ENCODE measurements at regions not wholly inside any gene's neighbourhood (a gene's known extent, or its start where the extent isn't known, plus 50 kb on each side); places are given as distances from the start of the nearest gene placed in this dataset.

- no peaks in the 10 kb centered on the region for H3K4me1 ChIP-seq (ENCODE audit: control insufficient read depth in 2 of 2, insufficient read depth in 2 of 2, low read length in 1 of 2)
- no peaks in the 10 kb centered on the region for H3K36me3 ChIP-seq (ENCODE audit: control insufficient read depth in 2 of 2, insufficient read depth in 2 of 2, low read length in 1 of 2)
- 84 to 86% methylated on average over 5 of the region's 5 CpGs for WGBS, 2 donors
- H3K9me3 ChIP-seq (ENCODE audit: control insufficient read depth in 2 of 2, insufficient read depth in 1 of 2, low read depth in 1 of 2, low read length in 1 of 2) = peaks cover 0 to 2% of the 10 kb centered on the region in 2 donors
- no peak overlapping the region for H3K4me3 ChIP-seq (ENCODE audit: low read depth in 1 of 2, low read length in 2 of 2)
- H3K27me3 ChIP-seq (ENCODE audit: control insufficient read depth in 1 of 2, insufficient read depth in 2 of 2, low read length in 2 of 2) = no peaks in the 10 kb centered on the region
- H3K27ac ChIP-seq (ENCODE audit: low read depth in 2 of 2, low read length in 1 of 2) = no peak overlapping the region
Observed at GRCh38 chr18:75927791-75928190, 500.3 kb upstream of the SMIM21 start.

GRCh38 chr18:75926811-75927210 lies 499.3 kb upstream of the SMIM21 start:
- no peaks in the 10 kb centered on the region for H3K4me1 ChIP-seq (ENCODE audit: control insufficient read depth in 2 of 2, insufficient read depth in 2 of 2, low read length in 1 of 2)

GRCh38 chr18:75923169-75923568 lies 495.7 kb upstream of the SMIM21 start:
- Histone ChIP-seq H3K9me3 (ENCODE audit: control insufficient read depth in 2 of 2, insufficient read depth in 1 of 2, low read depth in 1 of 2, low read length in 1 of 2) (peaks cover 0 to 2% of the 10 kb centered on the region in 2 donors), H3K4me1 (ENCODE audit: control insufficient read depth in 2 of 2, insufficient read depth in 2 of 2, low read length in 1 of 2) (no peaks in the 10 kb centered on the region), H3K36me3 (ENCODE audit: control insufficient read depth in 2 of 2, insufficient read depth in 2 of 2, low read length in 1 of 2) (no peaks in the 10 kb centered on the region), H3K27me3 (ENCODE audit: control insufficient read depth in 1 of 2, insufficient read depth in 2 of 2, low read length in 2 of 2) (no peaks in the 10 kb centered on the region), H3K27ac (ENCODE audit: low read depth in 2 of 2, low read length in 1 of 2) (no peak overlapping the region), H3K4me3 (ENCODE audit: low read depth in 1 of 2, low read length in 2 of 2) (no peak overlapping the region)
- whole genome bisulfite sequencing, 2 donors = 13 to 34% methylated on average over 4 of the region's 4 CpGs

More at GRCh38 chr18:75926811-75927210, 499.3 kb upstream of the SMIM21 start:
- no peak overlapping the region for H3K4me3 ChIP-seq (ENCODE audit: low read depth in 1 of 2, low read length in 2 of 2)
- H3K27ac ChIP-seq (ENCODE audit: low read depth in 2 of 2, low read length in 1 of 2) = no peak overlapping the region
- H3K36me3 ChIP-seq (ENCODE audit: control insufficient read depth in 2 of 2, insufficient read depth in 2 of 2, low read length in 1 of 2) = no peaks in the 10 kb centered on the region
- peaks cover 0 to 2% of the 10 kb centered on the region in 2 donors for H3K9me3 ChIP-seq (ENCODE audit: control insufficient read depth in 2 of 2, insufficient read depth in 1 of 2, low read depth in 1 of 2, low read length in 1 of 2)
- no peaks in the 10 kb centered on the region for H3K27me3 ChIP-seq (ENCODE audit: control insufficient read depth in 1 of 2, insufficient read depth in 2 of 2, low read length in 2 of 2)
- 66 to 79% methylated on average over 6 of the region's 6 CpGs for WGBS, 2 donors

GRCh38 chr18:75916624-75916982 lies 489.1 kb upstream of the SMIM21 start:
- Histone ChIP-seq H3K27me3 (ENCODE audit: control insufficient read depth in 1 of 2, insufficient read depth in 2 of 2, low read length in 2 of 2) (peaks cover 0 to 2% of the 10 kb centered on the region in 2 donors), H3K4me3 (ENCODE audit: low read depth in 1 of 2, low read length in 2 of 2) (peak overlapping the region; percentile 41 to 42), H3K9me3 (ENCODE audit: control insufficient read depth in 2 of 2, insufficient read depth in 1 of 2, low read depth in 1 of 2, low read length in 1 of 2) (no peaks in the 10 kb centered on the region), H3K36me3 (ENCODE audit: control insufficient read depth in 2 of 2, insufficient read depth in 2 of 2, low read length in 1 of 2) (no peaks in the 10 kb centered on the region), H3K4me1 (ENCODE audit: control insufficient read depth in 2 of 2, insufficient read depth in 2 of 2, low read length in 1 of 2) (peaks cover 0 to 8% of the 10 kb centered on the region in 2 donors), H3K27ac (ENCODE audit: low read depth in 2 of 2, low read length in 1 of 2) (no peak overlapping the region)
- WGBS, 2 donors = 24 to 43% methylated on average over 18 of the region's 18 CpGs

GRCh38 chr18:75915941-75916623 lies 488.6 kb upstream of the SMIM21 start:
- Histone ChIP-seq H3K4me1 (ENCODE audit: control insufficient read depth in 2 of 2, insufficient read depth in 2 of 2, low read length in 1 of 2) (peaks cover 0 to 8% of the 10 kb centered on the region in 2 donors), H3K27ac (ENCODE audit: low read depth in 2 of 2, low read length in 1 of 2) (no peak overlapping the region), H3K36me3 (ENCODE audit: control insufficient read depth in 2 of 2, insufficient read depth in 2 of 2, low read length in 1 of 2) (no peaks in the 10 kb centered on the region), H3K4me3 (ENCODE audit: low read depth in 1 of 2, low read length in 2 of 2) (peak overlapping the region; percentile 41 to 42), H3K9me3 (ENCODE audit: control insufficient read depth in 2 of 2, insufficient read depth in 1 of 2, low read depth in 1 of 2, low read length in 1 of 2) (no peaks in the 10 kb centered on the region), H3K27me3 (ENCODE audit: control insufficient read depth in 1 of 2, insufficient read depth in 2 of 2, low read length in 2 of 2) (peaks cover 0 to 2% of the 10 kb centered on the region in 2 donors)
- 5% methylated on average over 77 of the region's 77 CpGs for WGBS, 2 donors

GRCh38 chr18:75912829-75913228 lies 485.3 kb upstream of the SMIM21 start:
- H3K4me1 ChIP-seq (ENCODE audit: control insufficient read depth in 2 of 2, insufficient read depth in 2 of 2, low read length in 1 of 2) = peaks cover 0 to 8% of the 10 kb centered on the region in 2 donors
- H3K27me3 ChIP-seq (ENCODE audit: control insufficient read depth in 1 of 2, insufficient read depth in 2 of 2, low read length in 2 of 2) = peaks cover 0 to 2% of the 10 kb centered on the region in 2 donors
- no peaks in the 10 kb centered on the region for H3K36me3 ChIP-seq (ENCODE audit: control insufficient read depth in 2 of 2, insufficient read depth in 2 of 2, low read length in 1 of 2)
- H3K4me3 ChIP-seq (ENCODE audit: low read depth in 1 of 2, low read length in 2 of 2) = no peak overlapping the region
- H3K27ac ChIP-seq (ENCODE audit: low read depth in 2 of 2, low read length in 1 of 2) = no peak overlapping the region
- 33 to 42% methylated on average over 2 of the region's 2 CpGs for WGBS, 2 donors
- H3K9me3 ChIP-seq (ENCODE audit: control insufficient read depth in 2 of 2, insufficient read depth in 1 of 2, low read depth in 1 of 2, low read length in 1 of 2) = no peaks in the 10 kb centered on the region

- WGBS, 2 donors = 95 to 98% methylated on average over 15 of the region's 15 CpGs
- Histone ChIP-seq H3K27me3 (ENCODE audit: control insufficient read depth in 1 of 2, insufficient read depth in 2 of 2, low read length in 2 of 2) (no peaks in the 10 kb centered on the region), H3K36me3 (ENCODE audit: control insufficient read depth in 2 of 2, insufficient read depth in 2 of 2, low read length in 1 of 2) (no peaks in the 10 kb centered on the region)
Observed at GRCh38 chr18:75904416-75904815, 476.9 kb upstream of the SMIM21 start.

GRCh38 chr18:75898651-75899050 lies 471.1 kb upstream of the SMIM21 start:
- Histone ChIP-seq H3K4me3 (ENCODE audit: low read depth in 1 of 2, low read length in 2 of 2) (no peak overlapping the region), H3K36me3 (ENCODE audit: control insufficient read depth in 2 of 2, insufficient read depth in 2 of 2, low read length in 1 of 2) (no peaks in the 10 kb centered on the region), H3K4me1 (ENCODE audit: control insufficient read depth in 2 of 2, insufficient read depth in 2 of 2, low read length in 1 of 2) (no peaks in the 10 kb centered on the region), H3K27me3 (ENCODE audit: control insufficient read depth in 1 of 2, insufficient read depth in 2 of 2, low read length in 2 of 2) (no peaks in the 10 kb centered on the region), H3K27ac (ENCODE audit: low read depth in 2 of 2, low read length in 1 of 2) (no peak overlapping the region), H3K9me3 (ENCODE audit: control insufficient read depth in 2 of 2, insufficient read depth in 1 of 2, low read depth in 1 of 2, low read length in 1 of 2) (no peaks in the 10 kb centered on the region)
- 59 to 68% methylated on average over 4 of the region's 4 CpGs for whole genome bisulfite sequencing, 2 donors

More at GRCh38 chr18:75904416-75904815, 476.9 kb upstream of the SMIM21 start:
- no peak overlapping the region for H3K4me3 ChIP-seq (ENCODE audit: low read depth in 1 of 2, low read length in 2 of 2)
- H3K27ac ChIP-seq (ENCODE audit: low read depth in 2 of 2, low read length in 1 of 2) = no peak overlapping the region
- H3K4me1 ChIP-seq (ENCODE audit: control insufficient read depth in 2 of 2, insufficient read depth in 2 of 2, low read length in 1 of 2) = no peaks in the 10 kb centered on the region
- H3K9me3 ChIP-seq (ENCODE audit: control insufficient read depth in 2 of 2, insufficient read depth in 1 of 2, low read depth in 1 of 2, low read length in 1 of 2) = no peaks in the 10 kb centered on the region

- no peaks in the 10 kb centered on the region for H3K27me3 ChIP-seq (ENCODE audit: control insufficient read depth in 1 of 2, insufficient read depth in 2 of 2, low read length in 2 of 2)
- WGBS, 2 donors = 87 to 89% methylated on average over 7 of the region's 7 CpGs
- no peaks in the 10 kb centered on the region for H3K36me3 ChIP-seq (ENCODE audit: control insufficient read depth in 2 of 2, insufficient read depth in 2 of 2, low read length in 1 of 2)
- no peaks in the 10 kb centered on the region for H3K4me1 ChIP-seq (ENCODE audit: control insufficient read depth in 2 of 2, insufficient read depth in 2 of 2, low read length in 1 of 2)
- H3K4me3 ChIP-seq (ENCODE audit: low read depth in 1 of 2, low read length in 2 of 2) = no peak overlapping the region
- no peaks in the 10 kb centered on the region for H3K9me3 ChIP-seq (ENCODE audit: control insufficient read depth in 2 of 2, insufficient read depth in 1 of 2, low read depth in 1 of 2, low read length in 1 of 2)
- H3K27ac ChIP-seq (ENCODE audit: low read depth in 2 of 2, low read length in 1 of 2) = no peak overlapping the region
Observed at GRCh38 chr18:75897386-75897785, 469.9 kb upstream of the SMIM21 start.

GRCh38 chr18:75896865-75897264 lies 469.4 kb upstream of the SMIM21 start:
- Histone ChIP-seq H3K4me3 (ENCODE audit: low read depth in 1 of 2, low read length in 2 of 2) (no peak overlapping the region), H3K27me3 (ENCODE audit: control insufficient read depth in 1 of 2, insufficient read depth in 2 of 2, low read length in 2 of 2) (no peaks in the 10 kb centered on the region), H3K36me3 (ENCODE audit: control insufficient read depth in 2 of 2, insufficient read depth in 2 of 2, low read length in 1 of 2) (no peaks in the 10 kb centered on the region), H3K27ac (ENCODE audit: low read depth in 2 of 2, low read length in 1 of 2) (no peak overlapping the region), H3K4me1 (ENCODE audit: control insufficient read depth in 2 of 2, insufficient read depth in 2 of 2, low read length in 1 of 2) (no peaks in the 10 kb centered on the region), H3K9me3 (ENCODE audit: control insufficient read depth in 2 of 2, insufficient read depth in 1 of 2, low read depth in 1 of 2, low read length in 1 of 2) (no peaks in the 10 kb centered on the region)
- whole genome bisulfite sequencing, 2 donors = 20 to 26% methylated on average over 5 of the region's 5 CpGs
